SH-SY5Y (cell line): ENCODE measurements at regions not wholly inside any gene's neighbourhood (a gene's known extent, or its start where the extent isn't known, plus 50 kb on each side); places are given as distances from the start of the nearest gene placed in this dataset.

Experiments used
- GATA2 ChIP-seq: IDR thresholded peaks from 2 replicates; pipeline ENCODE4 v1.6.1; 2011; ENCODE audit warnings: mild to moderate bottlenecking, low read depth, low read length
- GATA3 ChIP-seq: IDR thresholded peaks from 2 replicates; pipeline ENCODE4 v1.6.1; 2011; ENCODE audit warnings: low read depth, mild to moderate bottlenecking, low read length, moderate library complexity

DNA sequence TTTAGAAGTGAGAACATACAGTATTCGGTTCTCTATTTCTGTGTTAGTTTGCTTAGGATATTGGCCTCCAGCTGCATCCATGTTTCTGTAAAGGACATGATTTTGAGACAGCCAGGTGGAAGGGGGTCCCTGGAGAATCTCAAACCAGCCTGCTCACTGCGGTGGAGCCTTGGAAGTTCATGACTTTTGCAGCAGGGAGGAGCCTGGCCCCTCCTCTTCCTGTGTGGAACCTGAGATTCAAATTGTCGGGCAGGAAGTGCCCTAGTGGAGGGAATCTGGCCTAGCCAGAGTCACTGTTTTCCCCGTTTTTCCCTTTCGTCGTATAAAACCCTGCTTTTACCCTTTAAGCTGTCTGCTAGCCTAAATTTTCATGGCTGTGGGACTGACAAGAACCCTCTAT, 762.6 kb downstream of the PCDH18 start:
- TF ChIP-seq GATA2 (no peak), GATA3 (no peak)
